IPS-NIHi7 (cell line): ENCODE measurements at regions not wholly inside any gene's neighbourhood (a gene's known extent, or its start where the extent isn't known, plus 50 kb on each side); places are given as distances from the start of the nearest gene placed in this dataset.
"Not testable (repeated sequence)": the region's sequence is repeated elsewhere in the genome, so short reads cannot be mapped to it uniquely, and the experiment has no call there.

Source experiments
- DNase-seq: peaks from one replicate; pipeline ENCODE4 v3.0.0; 2012; ENCODE audit warnings: mixed read lengths; ENCODE audit errors: extremely low spot score

GRCh38 chr4:60953826-60954225 is 246.3 kb upstream of the ADGRL3 start:
- DNase-seq: no peak

GRCh38 chr4:60962286-60962685 is 237.8 kb upstream of the ADGRL3 start:
- DNase-seq: peak; percentile 34

GRCh38 chr4:60981534-60981933 is 218.6 kb upstream of the ADGRL3 start:
- DNase-seq: no peak

- no peak for DNase-seq
These were observed 211.0 kb upstream of the ADGRL3 start for GRCh38 chr4:60989141-60989540.

GRCh38 chr4:60992037-60992436 is 208.1 kb upstream of the ADGRL3 start:
- DNase-seq: no peak

- no peak for DNase-seq
These were observed 196.8 kb upstream of the ADGRL3 start for GRCh38 chr4:61003301-61003700.

- no peak for DNase-seq
These were observed 195.4 kb upstream of the ADGRL3 start for GRCh38 chr4:61004651-61005170.

GRCh38 chr4:61011051-61011450 is 189.1 kb upstream of the ADGRL3 start:
- no peak for DNase-seq

- DNase-seq: not testable (repeated sequence)
These were observed 188.2 kb upstream of the ADGRL3 start for GRCh38 chr4:61011936-61012335.

- DNase-seq: no peak
These were observed 175.5 kb upstream of the ADGRL3 start for GRCh38 chr4:61024610-61025009.

- no peak for DNase-seq
These were observed 172.2 kb upstream of the ADGRL3 start for GRCh38 chr4:61027939-61028338.

- no peak for DNase-seq
These were observed 163.9 kb upstream of the ADGRL3 start for GRCh38 chr4:61036071-61036684.

GRCh38 chr4:61041527-61041926 is 158.6 kb upstream of the ADGRL3 start:
- peak; percentile 10 for DNase-seq

- no peak for DNase-seq
These were observed 155.3 kb upstream of the ADGRL3 start for GRCh38 chr4:61044837-61045236.

- DNase-seq: no peak
These were observed 151.1 kb upstream of the ADGRL3 start for GRCh38 chr4:61049018-61049417.

GRCh38 chr4:61067381-61067780 is 132.7 kb upstream of the ADGRL3 start:
- no peak for DNase-seq

GRCh38 chr4:61068060-61068459 is 132.1 kb upstream of the ADGRL3 start:
- no peak for DNase-seq

GRCh38 chr4:61068745-61069144 is 131.4 kb upstream of the ADGRL3 start:
- no peak for DNase-seq

GRCh38 chr4:61070269-61070668 is 129.9 kb upstream of the ADGRL3 start:
- DNase-seq: no peak

- DNase-seq: no peak
These were observed 120.7 kb upstream of the ADGRL3 start for GRCh38 chr4:61079427-61079826.

GRCh38 chr4:61079976-61080375 is 120.2 kb upstream of the ADGRL3 start:
- no peak for DNase-seq

- no peak for DNase-seq
These were observed 114.6 kb upstream of the ADGRL3 start for GRCh38 chr4:61085534-61085933.

GRCh38 chr4:61086357-61086756 is 113.8 kb upstream of the ADGRL3 start:
- no peak for DNase-seq

GRCh38 chr4:61086979-61087378 is 113.1 kb upstream of the ADGRL3 start:
- DNase-seq: no peak
